GM23338 (cell line): ENCODE measurements at regions not wholly inside any gene's neighbourhood (a gene's known extent, or its start where the extent isn't known, plus 50 kb on each side); places are given as distances from the start of the nearest gene placed in this dataset.

Experiments
- ATAC-seq: fragments of 200-7000 bp; cut with Tn5 transposase; 3 replicates; pipeline ENCODE4 v1.9.1; 2020
- DNase-seq: peaks from one replicate; pipeline ENCODE4 v3.0.0-alpha.2; 2015; ENCODE audit warnings: low spot score
- H2AFZ ChIP-seq: fragments of 200-600 bp; sonication (generic); 2 replicates; pipeline ENCODE4 v1.8.0; 2016; ENCODE audit warnings: antibody characterized with exemption, mild to moderate bottlenecking, moderate library complexity
- H3F3A ChIP-seq: fragments of 200-600 bp; sonication (generic); replicated peaks from 2 replicates; pipeline ENCODE4 v1.8.0; 2017; ENCODE audit warnings: antibody characterized with exemption, mixed run types, low read depth
- H3K27ac ChIP-seq: fragments of 200-600 bp; sonication (generic); 2 replicates; pipeline ENCODE4 v1.6.1; 2016; ENCODE audit warnings: low read depth
- H3K27me3 ChIP-seq: fragments of 200-600 bp; sonication (generic); 2 replicates; pipeline ENCODE4 v1.8.0; 2016; ENCODE audit warnings: mild to moderate bottlenecking, mixed run types, moderate library complexity; ENCODE audit not compliant: insufficient read depth
- H3K36me3 ChIP-seq: fragments of 200-600 bp; sonication (generic); 2 replicates; pipeline ENCODE4 v1.8.0; 2016; ENCODE audit warnings: mild to moderate bottlenecking; ENCODE audit not compliant: insufficient read depth
- H3K4me1 ChIP-seq: fragments of 200-600 bp; sonication (generic); 2 replicates; pipeline ENCODE4 v1.8.0; 2016; ENCODE audit warnings: mild to moderate bottlenecking, moderate library complexity; ENCODE audit not compliant: insufficient read depth
- H3K4me2 ChIP-seq: fragments of 200-600 bp; sonication (generic); 2 replicates; pipeline ENCODE4 v1.7.1; 2017; ENCODE audit warnings: mixed run types
- H3K4me3 ChIP-seq: fragments of 200-600 bp; sonication (generic); 2 replicates; pipeline ENCODE4 v1.6.1; 2016; ENCODE audit warnings: mixed run types
- H3K79me2 ChIP-seq: fragments of 200-600 bp; sonication (generic); replicated peaks from 2 replicates; pipeline ENCODE4 v1.8.0; 2017; ENCODE audit warnings: mild to moderate bottlenecking; ENCODE audit not compliant: insufficient read depth
- H3K9me2 ChIP-seq: fragments of 200-600 bp; sonication (generic); 2 replicates; pipeline ENCODE4 v1.8.0; 2017; ENCODE audit not compliant: insufficient read depth
- H4K20me1 ChIP-seq: fragments of 200-600 bp; sonication (generic); replicated peaks from 2 replicates; pipeline ENCODE4 v1.8.0; 2017; ENCODE audit warnings: mild to moderate bottlenecking; ENCODE audit not compliant: insufficient read depth
- H3K27ac Mint-ChIP-seq: 2 replicates; pipeline ENCODE4 v1.8.0; 2020; ENCODE audit warnings: inconsistent platforms, mild to moderate bottlenecking, moderate library complexity, mixed read lengths
- H3K27me3 Mint-ChIP-seq: 3 replicates; pipeline ENCODE4 v1.8.0; 2022; ENCODE audit warnings: low read depth, mild to moderate bottlenecking, moderate library complexity, mixed read lengths, inconsistent platforms; ENCODE audit not compliant: insufficient read depth, poor library complexity
- H3K36me3 Mint-ChIP-seq: 3 replicates; pipeline ENCODE4 v1.8.0; 2021; ENCODE audit warnings: low read depth, mild to moderate bottlenecking, inconsistent platforms, moderate library complexity, mixed read lengths
- H3K4me1 Mint-ChIP-seq: 3 replicates; pipeline ENCODE4 v1.8.0; 2020; ENCODE audit warnings: mild to moderate bottlenecking, inconsistent platforms, mixed read lengths
- H3K4me3 Mint-ChIP-seq: 3 replicates; pipeline ENCODE4 v1.8.0; 2021; ENCODE audit warnings: moderate library complexity, mild to moderate bottlenecking, inconsistent platforms, mixed read lengths
- H3K9me3 Mint-ChIP-seq: 3 replicates; pipeline ENCODE4 v1.8.0; 2020; ENCODE audit warnings: moderate library complexity, mild to moderate bottlenecking, inconsistent platforms, mixed read lengths
- ETS1 ChIP-seq: IDR thresholded peaks from 2 replicates; pipeline ENCODE4 v1.6.1; 2016; ENCODE audit warnings: antibody characterized with exemption
- EZH2 ChIP-seq: fragments of 200-600 bp; sonication (generic); IDR thresholded peaks from one replicate; pipeline ENCODE4 v1.8.0; 2017; ENCODE audit warnings: antibody characterized with exemption, mild to moderate bottlenecking, low read depth; ENCODE audit not compliant: unreplicated experiment
- JUNB ChIP-seq: IDR thresholded peaks from one replicate; pipeline ENCODE4 v1.6.1; 2016; ENCODE audit warnings: antibody characterized with exemption; ENCODE audit not compliant: unreplicated experiment
- NANOG ChIP-seq: IDR thresholded peaks from 2 replicates; pipeline ENCODE4 v1.6.1; 2016; ENCODE audit warnings: antibody characterized with exemption, borderline replicate concordance
- REST ChIP-seq: IDR thresholded peaks from one replicate; pipeline ENCODE4 v1.6.1; 2018; ENCODE audit warnings: antibody characterized with exemption; ENCODE audit not compliant: unreplicated experiment
- ZNF462 ChIP-seq: fragments of 250-450 bp; sonication (Bioruptor Pico); IDR thresholded peaks from 2 replicates; pipeline ENCODE4 v1.5.0; 2020; ENCODE audit warnings: mild to moderate bottlenecking, moderate library complexity

- no peak for TF ChIP-seq ZNF462 (CRISPR knock-in tag)
- TF ChIP-seq JUNB = no peak
- TF ChIP-seq NANOG = no peak
These were observed 603.3 kb downstream of the PCDH18 start (continued) for GRCh38 chr4:136928957-136929411.

- Histone ChIP-seq H3K27me3 (no peaks in the 10 kb centered on the region), H3K9me2 (peaks cover 3% of the 10 kb centered on the region; the same call in 1 of the 2 replicates), H3K4me2 (no peak overlapping the region), H4K20me1 (no peaks in the 10 kb centered on the region), H3K27ac (no peak overlapping the region), H3K4me3 (no peak overlapping the region), H3K36me3 (no peaks in the 10 kb centered on the region), H3K79me2 (no peaks in the 10 kb centered on the region), H2AFZ (no peak overlapping the region), H3F3A (no peaks in the 10 kb centered on the region), H3K4me1 (no peaks in the 10 kb centered on the region)
- H3K27ac Mint-ChIP-seq = no peak overlapping the region
- H3K36me3 Mint-ChIP-seq = peaks cover 12% of the 10 kb centered on the region
- H3K4me3 Mint-ChIP-seq = no peak overlapping the region
- peaks cover 3% of the 10 kb centered on the region for H3K27me3 Mint-ChIP-seq
- DNase-seq (no peak), ATAC-seq (no peak)
- peaks cover 17% of the 10 kb centered on the region for H3K9me3 Mint-ChIP-seq
- no peaks in the 10 kb centered on the region; the same call in 2 of the 3 replicates for H3K4me1 Mint-ChIP-seq
- no peak for TF ChIP-seq EZH2
- no peak for TF ChIP-seq REST
- no peak for TF ChIP-seq ETS1
- no peak for TF ChIP-seq JUNB
These were observed 605.1 kb downstream of the PCDH18 start for GRCh38 chr4:136927172-136927571.
